Thyroid gland (tissue), 4 donors: ENCODE measurements at regions not wholly inside any gene's neighbourhood (a gene's known extent, or its start where the extent isn't known, plus 50 kb on each side); places are given as distances from the start of the nearest gene placed in this dataset.

ENCODE experiments used
- DNase-seq, 2 donors: peaks; one replicate each; pipeline ENCODE4 v3.0.0-alpha.2; 2019
- H3K27ac ChIP-seq, 3 donors: fragments of 200-600 bp; sonication (generic); 1 replicate in 2 of 3; 2 replicates in 1 of 3; pipeline ENCODE4 v1.5.1; 2016 to 2019; ENCODE audit warnings: mild to moderate bottlenecking in 1 of 3, moderate library complexity in 1 of 3
- H3K27me3 ChIP-seq: fragments of 200-600 bp; sonication (generic); one replicate; pipeline ENCODE4 v1.5.1; 2019
- H3K36me3 ChIP-seq, 2 donors: fragments of 200-600 bp; sonication (generic); one replicate each; pipeline ENCODE4 v1.5.1; 2016 to 2019
- H3K4me1 ChIP-seq, 2 donors: fragments of 200-600 bp; sonication (generic); one replicate each; pipeline ENCODE4 v1.5.1; 2017 to 2019
- H3K4me3 ChIP-seq, 3 donors: fragments of 200-600 bp; sonication (generic); replicated peaks in 1 of 3; 1 replicate in 2 of 3; 2 replicates in 1 of 3; pipeline ENCODE4 v1.5.1; 2016; ENCODE audit warnings: mild to moderate bottlenecking in 1 of 3
- H3K9me3 ChIP-seq: fragments of 200-600 bp; sonication (generic); one replicate; pipeline ENCODE4 v1.5.1; 2017
- POLR2A ChIP-seq, 2 donors: fragments of 450-650 bp; IDR thresholded peaks; one replicate each; pipeline ENCODE4 v1.6.1; 2017; ENCODE audit warnings: antibody characterized with exemption in 2 of 2, mild to moderate bottlenecking in 2 of 2, moderate library complexity in 1 of 2
- WGBS, 2 donors: methylation state at CpG; one replicate each; pipeline ENCODE4 v1.1.5; 2017; 5-methylcytosine and 5-hydroxymethylcytosine counted together
- intact Hi-C: fragments of 100-400 bp; cut with DNase I; formaldehyde crosslinking; loops from one replicate; pipeline ENCODE4 v1.15.1; 2023
- TF ChIP-seq, protein P1 (sequence below), 6 experiments: fragments of 200-600 bp in 3 of 6; fragments of 450-650 bp in 3 of 6; sonication (generic) in 3 of 6; IDR thresholded peaks; one replicate each; pipeline ENCODE4 v1.5.1; 2016 to 2019; ENCODE audit warnings: antibody characterized with exemption in 6 of 6, mild to moderate bottlenecking in 2 of 6, inconsistent platforms in 1 of 6, moderate library complexity in 1 of 6

DNA sequence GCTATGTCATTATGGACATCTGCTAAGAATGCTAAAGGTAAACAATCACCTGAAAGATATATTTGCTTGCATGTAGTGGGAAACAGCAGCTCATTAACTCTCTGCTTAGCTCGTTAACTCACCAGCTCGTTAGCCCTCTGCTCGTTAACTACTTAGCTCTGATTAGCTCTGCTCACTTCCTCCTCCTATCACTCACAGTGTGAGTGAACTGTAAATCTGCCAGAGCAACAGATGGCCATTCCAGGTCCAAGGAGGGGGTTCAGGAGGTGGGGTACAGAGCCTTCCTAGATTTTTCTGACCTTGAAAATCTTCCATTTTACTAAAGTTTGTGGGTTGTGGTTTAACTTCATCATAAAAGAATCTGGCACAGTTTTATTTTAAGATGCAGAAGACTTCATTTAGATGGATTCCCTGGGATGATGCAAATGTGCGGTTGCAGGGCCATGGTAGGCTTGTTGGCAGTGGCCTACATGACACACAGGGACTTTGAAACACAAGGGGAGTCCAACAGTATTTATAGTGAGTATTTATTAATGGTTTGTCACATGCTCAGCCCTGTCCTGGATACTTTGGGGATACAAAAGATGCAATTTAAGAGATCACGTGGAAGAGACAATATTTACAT lies 1633.7 kb upstream of the CELF4 start:
- intact Hi-C loops = no loop called here

DNA sequence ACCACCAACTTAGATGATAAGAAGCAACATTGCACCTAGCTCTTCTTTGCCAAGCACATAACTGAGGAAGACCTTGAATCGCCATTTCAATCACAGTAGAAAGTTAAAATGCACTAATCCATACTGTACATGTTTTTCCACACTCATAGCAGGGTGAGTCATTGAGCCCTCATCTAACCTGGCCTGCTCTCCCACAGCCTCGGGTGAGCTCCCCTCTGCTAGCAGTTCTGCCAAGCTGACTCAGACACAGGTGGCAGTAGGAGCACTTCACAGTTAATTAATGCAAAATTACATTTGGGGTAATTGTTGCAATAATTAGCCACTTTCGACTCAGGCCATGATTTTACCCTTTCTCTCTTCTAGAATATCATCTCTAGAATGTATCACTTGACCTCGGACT lies 1632.8 kb upstream of the CELF4 start:
- no peak for DNase-seq
- Histone ChIP-seq H3K4me3 (no peak overlapping the region), H3K9me3 (no peaks in the 10 kb centered on the region), H3K36me3 (no peaks in the 10 kb centered on the region), H3K4me1 (no peaks in the 10 kb centered on the region), H3K27ac (no peak overlapping the region), H3K27me3 (no peaks in the 10 kb centered on the region)
- intact Hi-C loops = no loop called here
- WGBS, 2 donors = 82 to 83% methylated on average over 4 of the region's 4 CpGs
- TF ChIP-seq POLR2A (IDR thresholded peaks at IDR 0.05) = no peak

More for the DNA sequence above, 1633.7 kb upstream of the CELF4 start:
- TF ChIP-seq, protein P1, sequence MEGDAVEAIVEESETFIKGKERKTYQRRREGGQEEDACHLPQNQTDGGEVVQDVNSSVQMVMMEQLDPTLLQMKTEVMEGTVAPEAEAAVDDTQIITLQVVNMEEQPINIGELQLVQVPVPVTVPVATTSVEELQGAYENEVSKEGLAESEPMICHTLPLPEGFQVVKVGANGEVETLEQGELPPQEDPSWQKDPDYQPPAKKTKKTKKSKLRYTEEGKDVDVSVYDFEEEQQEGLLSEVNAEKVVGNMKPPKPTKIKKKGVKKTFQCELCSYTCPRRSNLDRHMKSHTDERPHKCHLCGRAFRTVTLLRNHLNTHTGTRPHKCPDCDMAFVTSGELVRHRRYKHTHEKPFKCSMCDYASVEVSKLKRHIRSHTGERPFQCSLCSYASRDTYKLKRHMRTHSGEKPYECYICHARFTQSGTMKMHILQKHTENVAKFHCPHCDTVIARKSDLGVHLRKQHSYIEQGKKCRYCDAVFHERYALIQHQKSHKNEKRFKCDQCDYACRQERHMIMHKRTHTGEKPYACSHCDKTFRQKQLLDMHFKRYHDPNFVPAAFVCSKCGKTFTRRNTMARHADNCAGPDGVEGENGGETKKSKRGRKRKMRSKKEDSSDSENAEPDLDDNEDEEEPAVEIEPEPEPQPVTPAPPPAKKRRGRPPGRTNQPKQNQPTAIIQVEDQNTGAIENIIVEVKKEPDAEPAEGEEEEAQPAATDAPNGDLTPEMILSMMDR (IDR thresholded peaks at IDR 0.05) = no peak
- no peak for TF ChIP-seq POLR2A (IDR thresholded peaks at IDR 0.05)
- no peak overlapping the region for H3K4me3 ChIP-seq
- H3K27me3 ChIP-seq = no peaks in the 10 kb centered on the region
- DNase-seq = no peak
- H3K9me3 ChIP-seq = no peaks in the 10 kb centered on the region
- H3K36me3 ChIP-seq = no peaks in the 10 kb centered on the region
- 83 to 87% methylated on average over 5 of the region's 5 CpGs for WGBS, 2 donors
- H3K27ac ChIP-seq = no peak overlapping the region
- H3K4me1 ChIP-seq = no peaks in the 10 kb centered on the region

DNA sequence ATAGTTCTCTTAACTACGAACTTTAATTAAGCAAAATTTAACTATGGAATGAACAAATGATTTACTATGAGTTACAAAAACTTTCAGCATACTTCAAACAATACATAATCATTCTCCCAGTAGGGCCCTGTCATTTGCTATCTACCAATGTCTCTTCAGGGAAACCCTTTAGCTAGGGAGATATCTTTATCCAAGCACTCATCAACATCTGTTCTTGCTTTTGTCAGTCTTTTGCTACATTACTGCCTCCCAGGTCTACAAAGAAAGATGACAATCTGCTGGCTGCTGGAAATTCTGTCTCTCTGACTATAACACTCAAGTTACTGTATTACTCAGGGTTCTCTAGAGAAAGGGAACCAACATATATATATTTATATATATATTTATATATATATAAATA lies 1626.3 kb upstream of the CELF4 start:
- no peaks in the 10 kb centered on the region for H3K9me3 ChIP-seq

DNA sequence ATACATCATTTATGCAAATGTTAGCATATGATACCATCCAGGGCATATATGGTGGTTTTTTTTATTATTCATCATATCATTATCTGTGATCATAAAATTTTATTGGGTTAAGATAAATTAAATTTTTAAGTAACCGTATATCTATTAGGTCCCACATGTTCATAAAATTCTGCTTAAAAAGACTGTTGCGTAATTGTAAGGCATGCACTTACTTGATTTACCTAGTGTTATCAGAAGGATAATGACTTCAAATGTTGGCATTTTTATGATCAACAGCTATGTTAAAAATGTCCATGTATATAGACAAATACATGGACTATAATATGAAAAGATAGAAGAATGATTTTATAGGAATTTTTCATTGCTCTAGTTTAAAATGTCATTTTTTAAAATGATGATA lies 1625.5 kb upstream of the CELF4 start:
- H3K9me3 ChIP-seq = no peaks in the 10 kb centered on the region
- H3K27me3 ChIP-seq = no peaks in the 10 kb centered on the region
- no peak for DNase-seq
- intact Hi-C loops = no loop called here
- H3K4me1 ChIP-seq = no peaks in the 10 kb centered on the region
- H3K4me3 ChIP-seq = no peak overlapping the region
- no peaks in the 10 kb centered on the region for H3K36me3 ChIP-seq
- no peak overlapping the region for H3K27ac ChIP-seq
- TF ChIP-seq, protein P1 (IDR thresholded peaks at IDR 0.05) = no peak
- TF ChIP-seq POLR2A (IDR thresholded peaks at IDR 0.05) = no peak
- 98% methylated on average over 2 of the region's 2 CpGs for WGBS, 2 donors

More for the DNA sequence above, 1626.3 kb upstream of the CELF4 start:
- no peak overlapping the region for H3K4me3 ChIP-seq
- no peak overlapping the region for H3K27ac ChIP-seq
- 92 to 97% methylated on average over 1 of the region's 1 CpG for WGBS, 2 donors
- DNase-seq = no peak
- intact Hi-C loops = no loop called here
- H3K27me3 ChIP-seq = no peaks in the 10 kb centered on the region
- no peaks in the 10 kb centered on the region for H3K4me1 ChIP-seq
- no peaks in the 10 kb centered on the region for H3K36me3 ChIP-seq
- no peak for TF ChIP-seq POLR2A (IDR thresholded peaks at IDR 0.05)
- TF ChIP-seq, protein P1 (IDR thresholded peaks at IDR 0.05) = no peak

DNA sequence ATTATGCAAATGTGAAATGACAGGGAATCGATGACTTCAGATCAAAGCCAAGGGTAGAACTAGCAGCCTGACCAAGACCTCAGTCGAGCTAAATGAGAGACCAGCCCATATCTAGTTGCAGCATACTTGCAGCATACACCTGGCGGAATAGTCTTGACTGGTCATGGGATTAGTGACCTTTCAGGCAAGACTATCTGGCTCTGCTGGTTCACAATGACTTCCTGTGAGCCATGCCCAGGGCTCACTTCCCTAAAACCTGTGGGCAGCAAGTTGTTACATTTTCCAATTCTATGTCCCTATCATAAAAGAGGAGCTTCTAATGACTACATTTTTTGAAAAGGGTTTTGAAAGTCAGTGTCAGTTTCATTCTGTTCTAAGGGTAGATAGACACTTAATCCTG lies 1624.9 kb upstream of the CELF4 start:
- Histone ChIP-seq H3K27me3 (no peaks in the 10 kb centered on the region), H3K4me3 (no peak overlapping the region), H3K9me3 (no peaks in the 10 kb centered on the region), H3K27ac (no peak overlapping the region), H3K36me3 (no peaks in the 10 kb centered on the region), H3K4me1 (no peaks in the 10 kb centered on the region)
- intact Hi-C loops = no loop called here
- 81 to 88% methylated on average over 3 of the region's 3 CpGs for WGBS, 2 donors
- DNase-seq = no peak
- no peak for TF ChIP-seq POLR2A (IDR thresholded peaks at IDR 0.05)
- TF ChIP-seq, protein P1 (IDR thresholded peaks at IDR 0.05) = no peak
